Activated CD8-positive, alpha-beta memory T cell treated with anti-CD3 and anti-CD28 coated beads for 4 hours (primary cell): ENCODE measurements at regions not wholly inside any gene's neighbourhood (a gene's known extent, or its start where the extent isn't known, plus 50 kb on each side); places are given as distances from the start of the nearest gene placed in this dataset.

ENCODE experiments used
- DNase-seq, 2 donors: peaks; one replicate each; pipeline ENCODE4 v3.0.0-alpha.2; 2020; ENCODE audit warnings: low read depth in 2 of 2

GRCh38 chr12:124430491-124430890 is 135.6 kb downstream of the RFLNA start:
- no peak for DNase-seq

- no peak for DNase-seq
Measured at GRCh38 chr12:124429535-124429934, 134.6 kb downstream of the RFLNA start.

GRCh38 chr12:124428792-124429281 is 133.9 kb downstream of the RFLNA start:
- DNase-seq, result no peak

GRCh38 chr12:124428136-124428791 is 133.4 kb downstream of the RFLNA start:
- DNase-seq, result no peak

GRCh38 chr12:124426594-124427555 is 132.0 kb downstream of the RFLNA start:
- no peak for DNase-seq

GRCh38 chr12:124425667-124426066 is 130.8 kb downstream of the RFLNA start:
- no peak for DNase-seq

GRCh38 chr12:124424516-124424905 is 129.6 kb downstream of the RFLNA start:
- no peak for DNase-seq

GRCh38 chr12:124423761-124424515 is 129.0 kb downstream of the RFLNA start:
- DNase-seq, result peak; percentile 14 to 33

GRCh38 chr12:124422570-124423523 is 128.0 kb downstream of the RFLNA start:
- DNase-seq, result no peak

- DNase-seq, result no peak
Measured at GRCh38 chr12:124422142-124422569, 127.3 kb downstream of the RFLNA start.

- no peak for DNase-seq
Measured at GRCh38 chr12:124420996-124421674, 126.2 kb downstream of the RFLNA start.

GRCh38 chr12:124420041-124420995 is 125.4 kb downstream of the RFLNA start:
- no peak for DNase-seq

GRCh38 chr12:124419292-124420040 is 124.6 kb downstream of the RFLNA start:
- no peak for DNase-seq

- DNase-seq, result no peak
Measured at GRCh38 chr12:124418791-124419190, 123.9 kb downstream of the RFLNA start.

GRCh38 chr12:124418156-124418555 is 123.3 kb downstream of the RFLNA start:
- no peak for DNase-seq

- no peak for DNase-seq
Measured at GRCh38 chr12:124416516-124417395, 121.9 kb downstream of the RFLNA start.

- no peak for DNase-seq
Measured at GRCh38 chr12:124415064-124415463, 120.2 kb downstream of the RFLNA start.
